Calu3 (cell line): ENCODE measurements at regions not wholly inside any gene's neighbourhood (a gene's known extent, or its start where the extent isn't known, plus 50 kb on each side); places are given as distances from the start of the nearest gene placed in this dataset.

ENCODE experiments used
- BruUV-seq: library from RNA; stranded (reverse); fragments of 400-500 nt; replicated peaks from 2 replicates; lab custom pipeline; 2021; lab: Mats Ljungman, UMichigan
- CTCF ChIA-PET: fragments of 300-600 bp; sonication (Branson Sonifier 250); formaldehyde crosslinking; loops from one replicate; lab custom pipeline; 2022; ENCODE audit warnings: antibody characterized with exemption; lab: Charles Lee
- DNase-seq: peaks from one replicate; pipeline ENCODE4 v3.0.0; 2022
- H3K27ac Mint-ChIP-seq: one replicate; pipeline ENCODE4 v1.8.0; 2022; ENCODE audit warnings: mixed read lengths; ENCODE audit not compliant: unreplicated experiment
- H3K27me3 Mint-ChIP-seq: one replicate; pipeline ENCODE4 v1.8.0; 2022; ENCODE audit warnings: mixed read lengths; ENCODE audit not compliant: unreplicated experiment
- H3K36me3 Mint-ChIP-seq: one replicate; pipeline ENCODE4 v1.8.0; 2022; ENCODE audit warnings: mild to moderate bottlenecking, moderate library complexity, mixed read lengths; ENCODE audit not compliant: insufficient read depth, unreplicated experiment
- H3K4me1 Mint-ChIP-seq: one replicate; pipeline ENCODE4 v1.8.0; 2022; ENCODE audit warnings: mild to moderate bottlenecking, low read depth, mixed read lengths; ENCODE audit not compliant: unreplicated experiment
- H3K4me3 Mint-ChIP-seq: one replicate; pipeline ENCODE4 v1.8.0; 2022; ENCODE audit warnings: mild to moderate bottlenecking, low read depth, moderate library complexity, mixed read lengths; ENCODE audit not compliant: unreplicated experiment
- H3K9me3 Mint-ChIP-seq: one replicate; pipeline ENCODE4 v1.8.0; 2022; ENCODE audit warnings: low read depth, mixed read lengths; ENCODE audit not compliant: unreplicated experiment
- CTCF ChIP-seq: fragments of 200-600 bp; IDR thresholded peaks from one replicate; pipeline ENCODE4 v1.8.0; 2022; ENCODE audit warnings: antibody characterized with exemption; ENCODE audit not compliant: unreplicated experiment
- intact Hi-C: fragments of 100-400 bp; cut with micrococcal nuclease; formaldehyde crosslinking; loops from one replicate; pipeline ENCODE4 v1.10.0; 2022; ENCODE audit not compliant: unreplicated experiment

GRCh38 chr10:90363799-90364483, 493.9 kb downstream of the HTR7 start:
- CTCF ChIA-PET, result no interaction called here
- BruUV-seq, result no TSS peak
- no peaks in the 10 kb centered on the region for H3K4me1 Mint-ChIP-seq
- H3K9me3 Mint-ChIP-seq, result no peaks in the 10 kb centered on the region
- TF ChIP-seq CTCF, result no peak
- no peak overlapping the region for H3K4me3 Mint-ChIP-seq
- intact Hi-C loops, result no loop called here
- no peak for DNase-seq
- no peaks in the 10 kb centered on the region for H3K36me3 Mint-ChIP-seq
- no peak overlapping the region for H3K27ac Mint-ChIP-seq
- H3K27me3 Mint-ChIP-seq, result peaks cover 9% of the 10 kb centered on the region

- no TSS peak for BruUV-seq
These were observed 485.4 kb downstream of the HTR7 start for GRCh38 chr10:90372451-90372850.

GRCh38 chr10:90373911-90374310, 483.9 kb downstream of the HTR7 start:
- Mint-ChIP-seq H3K36me3 (no peaks in the 10 kb centered on the region), H3K4me3 (no peak overlapping the region), H3K27me3 (peaks cover 35% of the 10 kb centered on the region), H3K27ac (no peak overlapping the region), H3K9me3 (peaks cover 3% of the 10 kb centered on the region), H3K4me1 (no peaks in the 10 kb centered on the region)
- BruUV-seq, result no TSS peak
- no peak for TF ChIP-seq CTCF
- intact Hi-C loops, result no loop called here
- no peak for DNase-seq
- CTCF ChIA-PET, result no interaction called here

More at GRCh38 chr10:90372451-90372850, 485.4 kb downstream of the HTR7 start:
- CTCF ChIA-PET, result no interaction called here
- Mint-ChIP-seq H3K27me3 (peaks cover 44% of the 10 kb centered on the region), H3K27ac (no peak overlapping the region), H3K4me1 (no peaks in the 10 kb centered on the region), H3K4me3 (no peak overlapping the region), H3K36me3 (no peaks in the 10 kb centered on the region), H3K9me3 (peaks cover 3% of the 10 kb centered on the region)
- DNase-seq, result no peak
- intact Hi-C loops, result no loop called here
- no peak for TF ChIP-seq CTCF

GRCh38 chr10:90378524-90379076, 479.2 kb downstream of the HTR7 start:
- CTCF ChIA-PET, result no interaction called here
- Mint-ChIP-seq H3K27ac (no peak overlapping the region), H3K4me3 (no peak overlapping the region), H3K9me3 (no peaks in the 10 kb centered on the region), H3K27me3 (peaks cover 14% of the 10 kb centered on the region), H3K4me1 (no peaks in the 10 kb centered on the region), H3K36me3 (no peaks in the 10 kb centered on the region)
- TF ChIP-seq CTCF, result no peak
- no peak for DNase-seq
- BruUV-seq, result no TSS peak
- intact Hi-C loops, result no loop called here
